ENCODE measurements at regions not wholly inside any gene's neighbourhood (a gene's known extent, or its start where the extent isn't known, plus 50 kb on each side); places are given as distances from the start of the nearest gene placed in this dataset.
A peak's percentile ranks its signal among the peaks of the same experiment; 100 is the strongest.

- TF ChIP-seq, protein P1, sequence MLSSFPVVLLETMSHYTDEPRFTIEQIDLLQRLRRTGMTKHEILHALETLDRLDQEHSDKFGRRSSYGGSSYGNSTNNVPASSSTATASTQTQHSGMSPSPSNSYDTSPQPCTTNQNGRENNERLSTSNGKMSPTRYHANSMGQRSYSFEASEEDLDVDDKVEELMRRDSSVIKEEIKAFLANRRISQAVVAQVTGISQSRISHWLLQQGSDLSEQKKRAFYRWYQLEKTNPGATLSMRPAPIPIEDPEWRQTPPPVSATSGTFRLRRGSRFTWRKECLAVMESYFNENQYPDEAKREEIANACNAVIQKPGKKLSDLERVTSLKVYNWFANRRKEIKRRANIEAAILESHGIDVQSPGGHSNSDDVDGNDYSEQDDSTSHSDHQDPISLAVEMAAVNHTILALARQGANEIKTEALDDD (IDR thresholded peaks at IDR 0.05) = peak; percentile 88
- TF ChIP-seq, protein P2, sequence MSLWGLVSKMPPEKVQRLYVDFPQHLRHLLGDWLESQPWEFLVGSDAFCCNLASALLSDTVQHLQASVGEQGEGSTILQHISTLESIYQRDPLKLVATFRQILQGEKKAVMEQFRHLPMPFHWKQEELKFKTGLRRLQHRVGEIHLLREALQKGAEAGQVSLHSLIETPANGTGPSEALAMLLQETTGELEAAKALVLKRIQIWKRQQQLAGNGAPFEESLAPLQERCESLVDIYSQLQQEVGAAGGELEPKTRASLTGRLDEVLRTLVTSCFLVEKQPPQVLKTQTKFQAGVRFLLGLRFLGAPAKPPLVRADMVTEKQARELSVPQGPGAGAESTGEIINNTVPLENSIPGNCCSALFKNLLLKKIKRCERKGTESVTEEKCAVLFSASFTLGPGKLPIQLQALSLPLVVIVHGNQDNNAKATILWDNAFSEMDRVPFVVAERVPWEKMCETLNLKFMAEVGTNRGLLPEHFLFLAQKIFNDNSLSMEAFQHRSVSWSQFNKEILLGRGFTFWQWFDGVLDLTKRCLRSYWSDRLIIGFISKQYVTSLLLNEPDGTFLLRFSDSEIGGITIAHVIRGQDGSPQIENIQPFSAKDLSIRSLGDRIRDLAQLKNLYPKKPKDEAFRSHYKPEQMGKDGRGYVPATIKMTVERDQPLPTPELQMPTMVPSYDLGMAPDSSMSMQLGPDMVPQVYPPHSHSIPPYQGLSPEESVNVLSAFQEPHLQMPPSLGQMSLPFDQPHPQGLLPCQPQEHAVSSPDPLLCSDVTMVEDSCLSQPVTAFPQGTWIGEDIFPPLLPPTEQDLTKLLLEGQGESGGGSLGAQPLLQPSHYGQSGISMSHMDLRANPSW (CRISPR knock-in tag; IDR thresholded peaks at IDR 0.05) = no peak
- no peak for TF ChIP-seq KDM4B (IDR thresholded peaks at IDR 0.05; ENCODE audit: borderline replicate concordance in 2 of 2, low read depth in 1 of 2)
- TF ChIP-seq CEBPB (tag; IDR thresholded peaks at IDR 0.05) = peak; percentile 21; the same call in 1 of the 2 replicates
- TF ChIP-seq BDP1 (IDR thresholded peaks at IDR 0.05; ENCODE audit: insufficient read depth, insufficient read length) = no peak
- TF ChIP-seq CBX2 (IDR thresholded peaks at IDR 0.05; ENCODE audit: insufficient read depth, low read length, poor library complexity, severe bottlenecking) = no peak
- TF ChIP-seq RBM17 (IDR thresholded peaks at IDR 0.05; ENCODE audit: borderline replicate concordance, low read depth, low read length) = no peak
- no peak for TF ChIP-seq SREBF1 (IDR thresholded peaks at IDR 0.05; ENCODE audit: borderline replicate concordance, low read depth, low read length)
- TF ChIP-seq ZNF639 (CRISPR knock-in tag; conservative IDR thresholded peaks at IDR 0.05 in 1 of 2, IDR thresholded peaks at IDR 0.05 in 1 of 2) = no peak; a peak in 2 of 4 replicates
- TF ChIP-seq TSC22D4 (tag; IDR thresholded peaks at IDR 0.05) = no peak
- no peak for TF ChIP-seq ATF1 (CRISPR knock-in tag; IDR thresholded peaks at IDR 0.05)
- TF ChIP-seq ATF1 (tag; IDR thresholded peaks at IDR 0.05) = peak; percentile 62
- TF ChIP-seq ATF2 (CRISPR knock-in tag; IDR thresholded peaks at IDR 0.05) = no peak
- TF ChIP-seq ZNF445 (CRISPR knock-in tag; IDR thresholded peaks at IDR 0.05; ENCODE audit: low read depth) = no peak
- no peak for TF ChIP-seq MED1 (CRISPR knock-in tag; IDR thresholded peaks at IDR 0.05; ENCODE audit: borderline replicate concordance)
- TF ChIP-seq E2F6 (IDR thresholded peaks at IDR 0.05; ENCODE audit: borderline replicate concordance in 1 of 2, extremely low read depth in 1 of 2, insufficient read depth in 1 of 2, insufficient read length in 1 of 2, low read depth in 1 of 2, low read length in 1 of 2, poor library complexity in 1 of 2, severe bottlenecking in 1 of 2) = peak in 1 of 2 experiments; percentile 27
- peak; percentile 47; the same call in 1 of the 2 replicates for TF ChIP-seq ATF4 (CRISPR knock-in tag; IDR thresholded peaks at IDR 0.05)
Observed at GRCh38 chr2:37561615-37562569, 109.5 kb downstream of the CDC42EP3 start (continued).

All from K562 (cell line).